GM20000 (cell line): ENCODE measurements at regions not wholly inside any gene's neighbourhood (a gene's known extent, or its start where the extent isn't known, plus 50 kb on each side); places are given as distances from the start of the nearest gene placed in this dataset.

Experiments used
- DNase-seq: peaks from one replicate; pipeline ENCODE4 v3.0.0; 2012; ENCODE audit warnings: low spot score
- CTCF ChIP-seq: IDR thresholded peaks from 2 replicates; pipeline ENCODE4 v1.5.1; 2012; ENCODE audit warnings: mild to moderate bottlenecking, control low read depth; ENCODE audit errors: extremely low read depth, missing control alignments

GRCh38 chr9:109912082-109912582 is 132.1 kb downstream of the PALM2AKAP2 start:
- TF ChIP-seq CTCF, result no peak
- no peak for DNase-seq

- DNase-seq, result no peak
These were observed 132.9 kb downstream of the PALM2AKAP2 start for GRCh38 chr9:109912726-109913460.

GRCh38 chr9:109913461-109913810 is 133.4 kb downstream of the PALM2AKAP2 start:
- TF ChIP-seq CTCF, result no peak
- no peak for DNase-seq

More at GRCh38 chr9:109912726-109913460, 132.9 kb downstream of the PALM2AKAP2 start:
- no peak for TF ChIP-seq CTCF

- TF ChIP-seq CTCF, result no peak
- no peak for DNase-seq
These were observed 134.5 kb downstream of the PALM2AKAP2 start for GRCh38 chr9:109914280-109915027.

GRCh38 chr9:109916316-109916715 is 136.3 kb downstream of the PALM2AKAP2 start:
- TF ChIP-seq CTCF, result no peak
- DNase-seq, result no peak

GRCh38 chr9:109918339-109919163 is 138.6 kb downstream of the PALM2AKAP2 start:
- DNase-seq, result peak; percentile 45
- no peak for TF ChIP-seq CTCF
